GM19452 (cell line): ENCODE measurements at regions not wholly inside any gene's neighbourhood (a gene's known extent, or its start where the extent isn't known, plus 50 kb on each side); places are given as distances from the start of the nearest gene placed in this dataset.
"Not testable (repeated sequence)": the region's sequence is repeated elsewhere in the genome, so short reads cannot be mapped to it uniquely, and the experiment has no call there.

Experiments used
- ATAC-seq: cut with Tn5 transposase; IDR thresholded peaks from one replicate; pipeline ENCODE4 v1.9.1; 2021; ENCODE audit not compliant: unreplicated experiment

- no peak for ATAC-seq
These were observed 417.1 kb downstream of the SOCS6 start for GRCh38 chr18:70705831-70706416.

GRCh38 chr18:70700496-70700895 lies 411.7 kb downstream of the SOCS6 start:
- no peak for ATAC-seq

GRCh38 chr18:70698574-70698973 lies 409.7 kb downstream of the SOCS6 start:
- no peak for ATAC-seq

GRCh38 chr18:70693246-70693645 lies 404.4 kb downstream of the SOCS6 start:
- ATAC-seq, result no peak

- ATAC-seq, result not testable (repeated sequence)
These were observed 400.9 kb downstream of the SOCS6 start for GRCh38 chr18:70689765-70690164.

- ATAC-seq, result no peak
These were observed 399.4 kb downstream of the SOCS6 start for GRCh38 chr18:70688286-70688685.

- no peak for ATAC-seq
These were observed 396.0 kb downstream of the SOCS6 start for GRCh38 chr18:70684821-70685220.

GRCh38 chr18:70683263-70683662 lies 394.4 kb downstream of the SOCS6 start:
- no peak for ATAC-seq

- no peak for ATAC-seq
These were observed 386.1 kb downstream of the SOCS6 start for GRCh38 chr18:70674896-70675295.

GRCh38 chr18:70673831-70674230 lies 385.0 kb downstream of the SOCS6 start:
- ATAC-seq, result no peak

GRCh38 chr18:70672581-70672980 lies 383.7 kb downstream of the SOCS6 start:
- no peak for ATAC-seq

- no peak for ATAC-seq
These were observed 383.2 kb downstream of the SOCS6 start for GRCh38 chr18:70671889-70672565.

GRCh38 chr18:70666936-70667335 lies 378.1 kb downstream of the SOCS6 start:
- no peak for ATAC-seq

GRCh38 chr18:70663141-70663540 lies 374.3 kb downstream of the SOCS6 start:
- ATAC-seq, result no peak

GRCh38 chr18:70662588-70662987 lies 373.7 kb downstream of the SOCS6 start:
- ATAC-seq, result no peak

- ATAC-seq, result no peak
These were observed 370.4 kb downstream of the SOCS6 start for GRCh38 chr18:70659036-70659925.

- no peak for ATAC-seq
These were observed 364.8 kb downstream of the SOCS6 start for GRCh38 chr18:70653671-70654070.

- no peak for ATAC-seq
These were observed 362.0 kb downstream of the SOCS6 start for GRCh38 chr18:70650878-70651277.

GRCh38 chr18:70649683-70650082 lies 360.8 kb downstream of the SOCS6 start:
- ATAC-seq, result no peak

GRCh38 chr18:70645971-70646370 lies 357.1 kb downstream of the SOCS6 start:
- ATAC-seq, result no peak

GRCh38 chr18:70643812-70644211 lies 355.0 kb downstream of the SOCS6 start:
- ATAC-seq, result no peak
